MM.1S (cell line): ENCODE measurements at regions not wholly inside any gene's neighbourhood (a gene's known extent, or its start where the extent isn't known, plus 50 kb on each side); places are given as distances from the start of the nearest gene placed in this dataset.

ENCODE experiments used
- DNase-seq: peaks from one replicate; pipeline ENCODE4 v3.0.0-alpha.2; 2015
- H2AFZ ChIP-seq: fragments of 300-600 bp; sonication (generic); 2 replicates; pipeline ENCODE4 v1.6.0; 2016; ENCODE audit warnings: antibody characterized with exemption, low read length
- H3F3A ChIP-seq: fragments of 300-600 bp; sonication (generic); 2 replicates; pipeline ENCODE4 v1.6.1; 2016; ENCODE audit warnings: mild to moderate bottlenecking, antibody characterized with exemption, low read length, moderate library complexity, mixed read lengths; ENCODE audit not compliant: insufficient read depth
- H3K27ac ChIP-seq: fragments of 300-600 bp; sonication (generic); 2 replicates; pipeline ENCODE4 v1.5.1; 2016; ENCODE audit warnings: mild to moderate bottlenecking, low read length
- H3K27me3 ChIP-seq: fragments of 300-600 bp; sonication (generic); replicated peaks from 2 replicates; pipeline ENCODE4 v1.6.0; 2016; ENCODE audit warnings: low read length; ENCODE audit not compliant: insufficient read depth
- H3K36me3 ChIP-seq: fragments of 300-600 bp; sonication (generic); replicated peaks from 2 replicates; pipeline ENCODE4 v1.6.1; 2016; ENCODE audit warnings: mild to moderate bottlenecking, low read length, mixed read lengths; ENCODE audit not compliant: insufficient read depth
- H3K4me1 ChIP-seq: fragments of 300-600 bp; sonication (generic); 2 replicates; pipeline ENCODE4 v1.6.1; 2016; ENCODE audit warnings: low read length, mixed read lengths
- H3K4me2 ChIP-seq: fragments of 300-600 bp; sonication (generic); 2 replicates; pipeline ENCODE4 v1.6.0; 2016; ENCODE audit warnings: low read depth, low read length
- H3K4me3 ChIP-seq: fragments of 300-600 bp; sonication (generic); 2 replicates; pipeline ENCODE4 v1.5.1; 2016; ENCODE audit warnings: low read length, mixed read lengths
- H3K79me2 ChIP-seq: fragments of 300-600 bp; sonication (generic); 2 replicates; pipeline ENCODE4 v1.6.1; 2016; ENCODE audit warnings: mixed run types, low read length, mixed read lengths
- H3K9ac ChIP-seq: fragments of 300-600 bp; sonication (generic); 2 replicates; pipeline ENCODE4 v1.6.1; 2016; ENCODE audit warnings: low read length, mixed read lengths
- H3K9me2 ChIP-seq: fragments of 300-600 bp; sonication (generic); replicated peaks from 2 replicates; pipeline ENCODE4 v1.6.1; 2016; ENCODE audit warnings: mild to moderate bottlenecking, low read length, mixed read lengths; ENCODE audit not compliant: insufficient read depth
- H3K9me3 ChIP-seq: fragments of 300-600 bp; sonication (generic); replicated peaks from 2 replicates; pipeline ENCODE4 v1.6.1; 2016; ENCODE audit warnings: mild to moderate bottlenecking, low read length, mixed read lengths; ENCODE audit not compliant: insufficient read depth
- H4K20me1 ChIP-seq: fragments of 300-600 bp; sonication (generic); 2 replicates; pipeline ENCODE4 v1.6.1; 2016; ENCODE audit warnings: mild to moderate bottlenecking, low read length, moderate library complexity, mixed read lengths; ENCODE audit not compliant: insufficient read depth
- EZH2 ChIP-seq: fragments of 300-600 bp; sonication (generic); optimal IDR thresholded peaks from 2 replicates; pipeline ENCODE3; 2017; ENCODE audit warnings: low read depth, mild to moderate bottlenecking, antibody characterized with exemption, low read length, mixed read lengths
- EZH2phosphoT487 ChIP-seq: fragments of 300-600 bp; sonication (generic); IDR thresholded peaks from 2 replicates; pipeline ENCODE4 v1.6.1; 2018; ENCODE audit warnings: antibody characterized with exemption, low read length
- TF ChIP-seq, protein P1 (sequence below): fragments of 300-600 bp; sonication (generic); IDR thresholded peaks from 2 replicates; pipeline ENCODE4 v1.5.1; 2016; ENCODE audit warnings: antibody characterized with exemption, low read length, mixed read lengths

DNA sequence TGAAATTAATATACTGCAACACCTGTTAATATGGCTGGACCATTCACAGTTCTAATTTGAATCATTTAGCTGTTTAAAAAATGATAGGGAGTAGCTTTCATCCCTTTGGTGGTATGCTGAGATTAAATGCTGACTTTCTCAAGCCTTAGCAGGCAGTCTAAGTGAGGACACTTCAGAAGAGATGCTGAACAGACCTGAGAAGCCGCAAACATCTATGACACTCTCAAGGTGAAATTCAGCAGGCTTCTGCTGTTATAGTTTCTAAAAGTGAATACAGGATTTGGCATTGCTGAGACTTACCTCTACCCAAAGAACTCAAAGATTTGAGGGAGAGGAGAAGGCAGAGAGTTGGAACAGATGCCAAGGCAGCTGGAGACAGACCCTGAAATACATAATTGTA, 431.2 kb upstream of the FAM98A start:
- Histone ChIP-seq H4K20me1 (no peaks in the 10 kb centered on the region), H3K79me2 (no peaks in the 10 kb centered on the region), H3F3A (no peaks in the 10 kb centered on the region), H3K4me2 (no peak overlapping the region), H3K27ac (no peak overlapping the region), H3K9ac (no peak overlapping the region), H3K27me3 (no peaks in the 10 kb centered on the region), H2AFZ (no peak overlapping the region), H3K4me1 (no peaks in the 10 kb centered on the region), H3K36me3 (no peaks in the 10 kb centered on the region), H3K9me3 (no peaks in the 10 kb centered on the region), H3K9me2 (no peaks in the 10 kb centered on the region), H3K4me3 (no peak overlapping the region)
- TF ChIP-seq EZH2phosphoT487 (no peak), EZH2 (no peak)
- no peak for DNase-seq

GRCh38 chr2:34029073-34029472, 430.0 kb upstream of the FAM98A start:
- no peaks in the 10 kb centered on the region for H3F3A ChIP-seq
- H4K20me1 ChIP-seq = no peaks in the 10 kb centered on the region
- H3K36me3 ChIP-seq = no peaks in the 10 kb centered on the region
- no peaks in the 10 kb centered on the region for H3K79me2 ChIP-seq
- H3K4me3 ChIP-seq = no peak overlapping the region
- no peak overlapping the region for H3K27ac ChIP-seq
- H3K9ac ChIP-seq = no peak overlapping the region
- H3K27me3 ChIP-seq = no peaks in the 10 kb centered on the region
- TF ChIP-seq, protein P1, sequence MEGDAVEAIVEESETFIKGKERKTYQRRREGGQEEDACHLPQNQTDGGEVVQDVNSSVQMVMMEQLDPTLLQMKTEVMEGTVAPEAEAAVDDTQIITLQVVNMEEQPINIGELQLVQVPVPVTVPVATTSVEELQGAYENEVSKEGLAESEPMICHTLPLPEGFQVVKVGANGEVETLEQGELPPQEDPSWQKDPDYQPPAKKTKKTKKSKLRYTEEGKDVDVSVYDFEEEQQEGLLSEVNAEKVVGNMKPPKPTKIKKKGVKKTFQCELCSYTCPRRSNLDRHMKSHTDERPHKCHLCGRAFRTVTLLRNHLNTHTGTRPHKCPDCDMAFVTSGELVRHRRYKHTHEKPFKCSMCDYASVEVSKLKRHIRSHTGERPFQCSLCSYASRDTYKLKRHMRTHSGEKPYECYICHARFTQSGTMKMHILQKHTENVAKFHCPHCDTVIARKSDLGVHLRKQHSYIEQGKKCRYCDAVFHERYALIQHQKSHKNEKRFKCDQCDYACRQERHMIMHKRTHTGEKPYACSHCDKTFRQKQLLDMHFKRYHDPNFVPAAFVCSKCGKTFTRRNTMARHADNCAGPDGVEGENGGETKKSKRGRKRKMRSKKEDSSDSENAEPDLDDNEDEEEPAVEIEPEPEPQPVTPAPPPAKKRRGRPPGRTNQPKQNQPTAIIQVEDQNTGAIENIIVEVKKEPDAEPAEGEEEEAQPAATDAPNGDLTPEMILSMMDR = no peak
- no peak for TF ChIP-seq EZH2phosphoT487
- TF ChIP-seq EZH2 = no peak
- H3K9me3 ChIP-seq = no peaks in the 10 kb centered on the region
- H3K4me1 ChIP-seq = no peaks in the 10 kb centered on the region
- no peak for DNase-seq
- no peaks in the 10 kb centered on the region for H3K9me2 ChIP-seq
- no peak overlapping the region for H2AFZ ChIP-seq
- no peak overlapping the region for H3K4me2 ChIP-seq

- H3K36me3 ChIP-seq = no peaks in the 10 kb centered on the region
- no peaks in the 10 kb centered on the region for H4K20me1 ChIP-seq
- H3K27ac ChIP-seq = no peak overlapping the region
- no peaks in the 10 kb centered on the region for H3K9me2 ChIP-seq
- no peak overlapping the region for H3K9ac ChIP-seq
- H3K4me2 ChIP-seq = no peak overlapping the region
- H3F3A ChIP-seq = no peaks in the 10 kb centered on the region
- TF ChIP-seq EZH2phosphoT487 = no peak
- no peak for TF ChIP-seq EZH2
- TF ChIP-seq, protein P1 = no peak
- no peak for DNase-seq
- no peaks in the 10 kb centered on the region for H3K27me3 ChIP-seq
- no peak overlapping the region for H3K4me3 ChIP-seq
- H2AFZ ChIP-seq = no peak overlapping the region
- H3K4me1 ChIP-seq = no peaks in the 10 kb centered on the region
- H3K79me2 ChIP-seq = no peaks in the 10 kb centered on the region
- no peaks in the 10 kb centered on the region for H3K9me3 ChIP-seq
Measured at GRCh38 chr2:34025196-34025595, 426.1 kb upstream of the FAM98A start.

- no peak overlapping the region for H3K27ac ChIP-seq
- no peak overlapping the region for H3K4me3 ChIP-seq
- TF ChIP-seq EZH2 (no peak), EZH2phosphoT487 (no peak)
- TF ChIP-seq, protein P1 = peak; percentile 93
- H3K36me3 ChIP-seq = no peaks in the 10 kb centered on the region
- H2AFZ ChIP-seq = no peak overlapping the region
- H3K9me2 ChIP-seq = no peaks in the 10 kb centered on the region
- no peaks in the 10 kb centered on the region for H3F3A ChIP-seq
- no peaks in the 10 kb centered on the region for H3K4me1 ChIP-seq
- H3K9ac ChIP-seq = no peak overlapping the region
- no peaks in the 10 kb centered on the region for H3K9me3 ChIP-seq
- no peaks in the 10 kb centered on the region for H3K27me3 ChIP-seq
- no peaks in the 10 kb centered on the region for H3K79me2 ChIP-seq
- no peak overlapping the region for H3K4me2 ChIP-seq
- no peaks in the 10 kb centered on the region for H4K20me1 ChIP-seq
- peak; percentile 69 for DNase-seq
Measured at GRCh38 chr2:34012715-34013302, 413.7 kb upstream of the FAM98A start.
